NT2/D1 (cell line): ENCODE measurements at regions not wholly inside any gene's neighbourhood (a gene's known extent, or its start where the extent isn't known, plus 50 kb on each side); places are given as distances from the start of the nearest gene placed in this dataset.

Experiments
- DNase-seq: peaks from one replicate; pipeline ENCODE4 v3.0.0-alpha.2; 2011; ENCODE audit warnings: low read depth, low spot score
- H3K27me3 ChIP-seq: 2 replicates; pipeline ENCODE4 v1.6.0; 2011; ENCODE audit warnings: mild to moderate bottlenecking; ENCODE audit not compliant: insufficient read length, insufficient read depth
- H3K36me3 ChIP-seq: 2 replicates; pipeline ENCODE4 v1.6.1; 2011; ENCODE audit warnings: mild to moderate bottlenecking, low read length, mixed read lengths; ENCODE audit not compliant: insufficient read depth, insufficient read length
- H3K4me1 ChIP-seq: 2 replicates; pipeline ENCODE4 v1.5.1; 2011; ENCODE audit not compliant: insufficient read depth, insufficient read length
- H3K4me3 ChIP-seq: 2 replicates; pipeline ENCODE4 v1.5.1; 2011; ENCODE audit warnings: low read depth; ENCODE audit not compliant: insufficient read length
- H3K9ac ChIP-seq: 2 replicates; pipeline ENCODE4 v1.6.0; 2011; ENCODE audit warnings: low read depth; ENCODE audit not compliant: insufficient read length
- H3K9me3 ChIP-seq: 2 replicates; pipeline ENCODE4 v1.5.1; 2011; ENCODE audit warnings: mild to moderate bottlenecking, low read length; ENCODE audit not compliant: insufficient read depth
- SUZ12 ChIP-seq: IDR thresholded peaks from 2 replicates; pipeline ENCODE4 v1.6.1; 2011; ENCODE audit not compliant: insufficient read length, insufficient read depth; ENCODE audit errors: extremely low read depth
- YY1 ChIP-seq: IDR thresholded peaks from 2 replicates; pipeline ENCODE4 v1.6.1; 2011; ENCODE audit not compliant: insufficient read length, insufficient read depth
- ZNF274 ChIP-seq: IDR thresholded peaks from 2 replicates; pipeline ENCODE4 v1.6.1; 2011; ENCODE audit warnings: mild to moderate bottlenecking, low read depth, low read length

GRCh38 chr3:86815880-86816279, 175.1 kb downstream of the VGLL3 start:
- Histone ChIP-seq H3K27me3 (no peaks in the 10 kb centered on the region), H3K9me3 (0 out of 2 replicates have a peak, but pooled peaks cover 3% of the 10 kb centered on the region), H3K4me3 (no peak overlapping the region), H3K36me3 (no peaks in the 10 kb centered on the region), H3K9ac (no peak overlapping the region), H3K4me1 (peaks cover 2% of the 10 kb centered on the region)
- TF ChIP-seq ZNF274 = no peak
- TF ChIP-seq YY1 = no peak
- no peak for TF ChIP-seq SUZ12
- no peak for DNase-seq

DNA sequence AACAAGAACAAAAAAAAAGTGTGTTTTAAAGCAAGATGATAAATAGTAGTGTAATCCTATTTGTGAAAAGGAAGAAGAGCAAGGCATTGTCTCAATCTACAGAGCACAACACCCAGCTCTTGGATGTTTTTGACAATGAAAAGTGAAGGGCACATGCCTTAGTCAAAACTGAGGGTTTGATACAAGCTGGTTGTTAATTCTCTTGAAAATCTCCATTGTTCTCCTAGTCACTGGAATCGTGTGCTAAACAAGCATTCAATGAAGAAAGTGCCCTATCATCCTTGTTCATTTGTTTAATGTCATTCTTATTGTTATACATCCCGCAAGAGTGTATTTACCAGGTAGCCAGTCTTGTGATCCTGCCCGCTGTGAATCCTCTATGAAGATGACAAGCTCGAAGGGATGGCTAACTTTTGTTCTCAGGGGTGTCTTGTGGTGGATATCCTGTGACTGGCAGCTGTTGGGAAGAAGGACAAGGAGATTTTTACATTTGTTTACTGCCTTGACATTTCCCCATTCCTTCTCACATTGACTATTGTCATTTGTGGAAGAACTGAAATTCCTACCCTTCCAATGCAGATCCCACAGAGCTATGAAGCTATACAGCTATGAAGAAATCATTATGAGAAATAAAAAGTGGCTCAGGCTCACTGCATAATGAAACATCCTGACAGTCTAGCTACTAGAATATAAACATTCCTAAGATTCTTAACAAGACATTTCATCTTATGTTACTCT, 175.9 kb downstream of the VGLL3 start:
- Histone ChIP-seq H3K4me1 (peaks cover 2% of the 10 kb centered on the region), H3K9ac (no peak overlapping the region), H3K9me3 (no peaks in the 10 kb centered on the region), H3K36me3 (no peaks in the 10 kb centered on the region), H3K4me3 (no peak overlapping the region), H3K27me3 (no peaks in the 10 kb centered on the region)
- DNase-seq = peak; percentile 54
- no peak for TF ChIP-seq SUZ12

DNA sequence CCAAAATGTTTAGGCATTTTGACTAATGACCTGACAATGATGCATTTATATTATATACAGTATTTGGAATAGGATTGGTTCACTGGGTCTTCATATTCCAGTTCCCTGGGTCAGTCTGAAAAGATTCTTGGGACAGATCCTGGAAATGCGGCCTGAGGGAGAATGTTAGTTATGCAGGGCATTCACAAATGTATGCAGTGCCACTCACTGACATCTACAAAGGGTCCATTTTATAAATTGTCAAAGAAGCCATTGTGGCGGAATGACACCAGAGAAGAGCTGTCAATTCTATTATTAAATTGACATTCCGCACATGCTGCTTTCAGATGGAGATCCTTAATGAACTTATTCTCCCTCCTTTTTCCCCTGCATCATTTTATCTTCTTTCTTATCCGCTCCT, 176.6 kb downstream of the VGLL3 start:
- H3K9me3 ChIP-seq = no peaks in the 10 kb centered on the region
- DNase-seq = no peak
- TF ChIP-seq ZNF274 = no peak
- no peak for TF ChIP-seq YY1
- no peak for TF ChIP-seq SUZ12
- no peak overlapping the region for H3K4me3 ChIP-seq
- H3K36me3 ChIP-seq = no peaks in the 10 kb centered on the region
- no peaks in the 10 kb centered on the region for H3K27me3 ChIP-seq
- H3K9ac ChIP-seq = no peak overlapping the region
- H3K4me1 ChIP-seq = peaks cover 2% of the 10 kb centered on the region

DNA sequence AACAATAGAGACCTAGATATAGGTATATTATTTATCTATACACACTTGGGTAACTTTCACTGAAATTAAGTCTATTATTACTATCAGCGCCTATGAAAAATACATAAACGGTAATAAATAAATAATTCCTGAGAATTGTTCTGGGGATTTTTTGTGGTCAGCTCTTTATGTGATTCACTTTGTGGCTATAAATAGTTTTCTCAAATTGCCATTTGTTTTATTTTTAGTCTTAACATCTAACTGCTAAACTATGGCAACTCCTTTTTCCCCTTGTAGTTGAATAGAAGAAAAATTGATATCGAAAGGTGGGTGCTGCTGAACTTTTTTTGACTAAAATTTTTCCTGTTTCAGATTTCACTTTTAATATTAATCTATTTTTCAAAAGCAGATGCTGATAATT, 189.0 kb downstream of the VGLL3 start:
- Histone ChIP-seq H3K4me3 (no peak overlapping the region), H3K9me3 (no peaks in the 10 kb centered on the region), H3K9ac (no peak overlapping the region), H3K4me1 (no peaks in the 10 kb centered on the region), H3K27me3 (no peaks in the 10 kb centered on the region), H3K36me3 (no peaks in the 10 kb centered on the region)
- DNase-seq = no peak
- no peak for TF ChIP-seq YY1
- no peak for TF ChIP-seq SUZ12
- no peak for TF ChIP-seq ZNF274

DNA sequence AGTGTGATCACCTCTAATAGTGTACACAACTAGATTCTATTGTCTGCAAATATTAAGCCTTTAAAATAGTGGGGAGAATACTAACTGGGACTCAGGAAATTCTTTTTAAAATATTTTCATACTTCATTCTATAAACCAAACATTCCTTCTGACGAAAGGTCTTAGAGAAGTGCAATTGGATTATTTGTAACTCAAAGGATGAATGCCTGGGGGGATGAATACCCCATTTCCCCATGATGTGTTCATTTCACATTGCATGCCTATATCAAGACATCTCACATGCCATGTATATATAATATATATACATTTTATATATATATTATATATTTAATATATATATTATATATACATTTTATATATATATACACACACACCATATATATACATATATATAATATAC, 189.9 kb downstream of the VGLL3 start:
- Histone ChIP-seq H3K4me3 (no peak overlapping the region), H3K9me3 (no peaks in the 10 kb centered on the region), H3K9ac (no peak overlapping the region), H3K27me3 (no peaks in the 10 kb centered on the region), H3K4me1 (no peaks in the 10 kb centered on the region), H3K36me3 (no peaks in the 10 kb centered on the region)
- no peak for DNase-seq
- TF ChIP-seq YY1 (no peak), SUZ12 (no peak), ZNF274 (no peak)

DNA sequence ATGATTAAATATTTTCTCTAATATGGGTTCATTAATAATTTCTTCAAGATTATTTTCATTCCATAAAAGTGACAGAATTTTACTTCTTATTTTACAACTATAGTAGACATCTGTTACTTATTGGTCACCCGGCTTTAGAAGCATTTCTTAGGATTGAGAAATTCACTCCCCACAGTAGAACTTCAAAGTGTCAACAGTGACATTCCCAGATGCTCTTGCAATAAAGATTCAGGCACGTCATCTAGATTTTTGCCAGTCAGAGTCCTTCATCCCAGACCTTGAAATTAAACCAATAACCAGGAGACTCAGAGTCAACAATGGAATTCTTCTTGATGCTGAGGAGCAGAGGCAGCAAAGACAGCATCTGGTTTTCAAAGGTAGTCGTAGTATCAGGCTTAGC, 190.8 kb downstream of the VGLL3 start:
- H3K9ac ChIP-seq = no peak overlapping the region

DNA sequence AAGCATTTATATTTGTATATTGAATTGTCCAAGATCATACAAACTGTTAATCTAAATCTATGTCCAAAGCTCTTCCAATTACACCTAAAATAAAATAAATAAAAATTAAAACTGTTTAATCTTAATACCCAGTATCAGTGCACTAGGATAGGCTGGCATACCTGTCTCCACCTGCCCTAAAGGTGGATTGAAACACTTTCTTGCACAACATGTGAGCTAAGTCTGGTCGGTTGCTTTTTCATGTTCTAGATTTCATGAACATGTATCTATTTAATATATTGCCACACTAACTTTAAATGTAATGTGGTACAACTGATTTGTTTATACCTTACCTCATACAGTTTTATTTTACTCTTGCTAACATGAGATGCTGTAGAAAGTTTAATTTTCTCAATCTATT, 193.0 kb downstream of the VGLL3 start:
- H3K4me3 ChIP-seq = no peak overlapping the region
- H3K36me3 ChIP-seq = no peaks in the 10 kb centered on the region
- TF ChIP-seq ZNF274 = no peak
- no peak for TF ChIP-seq YY1
- no peak for TF ChIP-seq SUZ12
- no peaks in the 10 kb centered on the region for H3K27me3 ChIP-seq
- no peak for DNase-seq
- no peak overlapping the region for H3K9ac ChIP-seq
- H3K9me3 ChIP-seq = no peaks in the 10 kb centered on the region
- no peaks in the 10 kb centered on the region for H3K4me1 ChIP-seq

More for the DNA sequence above, 190.8 kb downstream of the VGLL3 start:
- no peaks in the 10 kb centered on the region for H3K4me1 ChIP-seq
- no peaks in the 10 kb centered on the region for H3K36me3 ChIP-seq
- DNase-seq = no peak
- no peak overlapping the region for H3K4me3 ChIP-seq
- H3K27me3 ChIP-seq = no peaks in the 10 kb centered on the region
- H3K9me3 ChIP-seq = no peaks in the 10 kb centered on the region
- TF ChIP-seq SUZ12 = no peak
- TF ChIP-seq YY1 = no peak
- TF ChIP-seq ZNF274 = no peak
